ENCODE measurements at regions not wholly inside any gene's neighbourhood (a gene's known extent, or its start where the extent isn't known, plus 50 kb on each side); places are given as distances from the start of the nearest gene placed in this dataset.
"Not testable (repeated sequence)": the region's sequence is repeated elsewhere in the genome, so short reads cannot be mapped to it uniquely, and the experiment has no call there.

DNA sequence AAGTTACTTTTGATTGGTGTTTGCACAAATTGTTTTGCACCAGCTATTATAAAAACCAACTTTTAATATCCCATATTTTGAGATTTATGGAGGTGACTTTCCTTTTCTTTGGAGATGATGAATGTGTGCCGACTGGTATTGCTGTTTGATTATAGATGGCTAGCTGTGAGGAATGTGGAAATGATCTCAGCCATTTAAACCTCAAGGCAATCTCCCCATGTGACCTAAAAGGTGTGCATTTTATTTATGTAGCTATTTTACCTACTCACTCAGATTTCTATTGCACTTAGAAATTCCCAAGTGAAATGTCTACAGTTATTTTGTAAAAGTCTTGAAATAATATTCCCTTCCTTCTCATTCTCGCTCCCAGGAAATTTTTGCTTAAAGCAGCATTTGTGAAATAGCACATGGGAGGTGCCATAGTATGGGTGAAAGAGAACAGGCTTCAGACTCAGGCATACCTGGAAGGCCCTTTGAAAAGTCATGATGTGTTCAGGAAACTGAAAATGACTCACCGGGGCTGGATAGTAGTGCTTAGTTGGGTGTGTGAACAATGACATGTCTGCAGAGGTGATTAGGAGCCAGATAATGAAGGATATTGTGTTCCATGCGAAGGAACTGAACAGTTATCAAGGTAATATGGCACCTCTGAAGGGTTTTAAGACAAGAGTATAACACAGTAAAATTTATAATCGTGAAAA, 247.6 kb downstream of the CBLL2 start:
- FAIRE-seq (no peak), DNase-seq (ENCODE audit: insufficient read length, low spot score) (no peak)

DNA sequence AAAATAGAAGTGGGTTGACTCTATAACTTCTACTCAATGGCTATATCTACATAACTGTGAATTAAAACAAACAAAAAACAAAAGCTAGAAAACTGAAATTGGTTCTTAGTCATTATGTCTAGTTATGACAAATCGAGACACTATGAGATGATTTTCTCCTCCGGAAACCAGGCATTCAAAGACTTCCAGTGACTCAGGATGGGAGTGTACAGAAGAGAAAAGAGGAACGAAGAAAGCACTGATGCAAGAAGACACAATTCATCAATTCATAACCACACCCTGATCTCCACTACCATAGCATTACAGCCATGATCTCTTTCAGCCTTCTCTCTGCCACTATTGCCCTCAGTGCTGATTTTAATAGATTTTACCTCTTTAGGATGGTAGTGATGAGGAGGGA, 253.6 kb downstream of the CBLL2 start:
- FAIRE-seq, result peak; percentile 73
- peak; percentile 10 for DNase-seq (ENCODE audit: insufficient read length, low spot score)

DNA sequence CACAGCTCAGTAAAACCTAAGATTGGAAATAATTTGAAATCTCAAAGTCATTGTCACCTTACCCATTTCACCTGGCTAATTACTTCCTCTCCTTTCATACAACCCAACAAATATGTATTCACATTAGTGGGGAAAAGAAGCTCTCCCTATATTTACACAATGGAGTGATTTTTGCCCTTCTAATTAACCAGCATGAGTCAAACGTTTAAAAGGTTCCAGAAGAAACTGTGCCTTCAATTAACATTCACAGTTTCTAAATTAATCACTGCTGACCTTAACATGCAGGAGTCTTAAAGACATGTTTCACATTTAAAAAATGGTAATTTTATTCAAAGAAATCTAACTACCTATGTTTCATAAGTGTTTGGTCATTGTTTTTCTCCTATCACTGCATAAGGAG, 254.6 kb downstream of the CBLL2 start:
- DNase-seq (ENCODE audit: insufficient read length, low spot score) (no peak), FAIRE-seq (peak; percentile 76)

DNA sequence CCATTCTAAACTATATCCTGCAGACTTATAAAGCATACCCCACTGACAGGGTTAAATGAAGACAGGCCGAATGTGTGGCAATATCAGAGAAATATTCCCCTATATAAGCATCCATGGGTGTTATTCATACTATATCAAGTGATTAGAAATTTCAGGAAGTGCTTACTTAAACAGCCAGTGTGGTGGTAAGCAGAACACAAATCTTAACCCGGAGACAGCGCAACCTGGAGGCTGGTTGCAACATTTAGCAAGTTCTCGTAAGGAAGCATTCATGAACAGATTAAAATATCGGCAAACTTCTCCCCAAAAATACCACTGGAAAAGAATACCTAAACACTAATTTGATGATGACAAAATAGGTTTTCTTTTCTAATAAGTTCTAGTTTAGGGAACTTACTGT, 261.2 kb downstream of the CBLL2 start:
- no peak for DNase-seq (ENCODE audit: insufficient read length, low spot score)
- no peak for FAIRE-seq

DNA sequence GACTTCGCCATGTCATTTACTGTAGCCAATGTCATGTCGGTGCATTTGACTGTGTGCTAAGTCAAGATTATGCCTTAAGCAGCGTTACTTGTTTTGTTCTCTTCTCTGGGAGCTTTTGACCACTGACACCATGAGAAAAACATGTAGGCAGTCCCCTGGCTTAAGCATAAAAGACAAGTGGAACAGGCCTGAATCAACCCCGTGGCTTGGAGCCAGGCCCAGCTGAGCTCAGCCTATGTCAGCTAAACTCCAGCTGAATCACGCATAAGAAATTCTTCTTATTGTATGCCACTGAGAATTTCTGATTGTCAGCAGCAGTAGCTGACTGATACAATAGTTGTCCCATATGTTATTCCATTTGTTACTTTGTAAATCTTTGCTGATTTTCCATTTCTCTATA, 261.9 kb downstream of the CBLL2 start:
- no peak for DNase-seq (ENCODE audit: insufficient read length, low spot score)
- FAIRE-seq, result no peak

DNA sequence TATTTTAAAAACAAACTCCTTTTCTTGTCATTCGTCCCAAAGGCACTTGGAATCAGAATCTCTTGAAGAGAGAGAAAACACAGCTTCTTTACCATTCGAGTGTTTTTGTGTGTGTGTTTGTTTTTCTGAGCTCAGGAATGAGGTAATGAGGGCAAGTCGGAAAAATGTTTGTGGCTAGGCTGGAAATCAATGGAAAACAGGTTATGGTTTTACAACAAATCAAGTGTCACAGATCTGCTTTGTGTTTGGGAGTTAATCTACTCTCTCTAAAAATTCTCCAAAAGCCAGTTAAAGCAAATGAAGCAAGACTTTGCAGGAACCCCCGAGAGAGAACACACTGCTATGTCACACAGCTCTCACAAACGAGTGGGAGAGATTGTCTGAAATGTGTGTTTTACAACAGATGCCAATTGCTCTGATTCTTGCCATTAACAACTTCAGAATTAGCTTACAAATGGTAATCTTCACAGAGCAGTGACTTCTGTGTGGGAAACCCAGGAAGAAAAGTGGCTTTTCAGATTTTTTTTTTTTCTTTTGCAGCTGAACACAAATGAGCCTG, 264.1 kb downstream of the CBLL2 start:
- no peak for DNase-seq (ENCODE audit: insufficient read length, low spot score)
- FAIRE-seq, result no peak

DNA sequence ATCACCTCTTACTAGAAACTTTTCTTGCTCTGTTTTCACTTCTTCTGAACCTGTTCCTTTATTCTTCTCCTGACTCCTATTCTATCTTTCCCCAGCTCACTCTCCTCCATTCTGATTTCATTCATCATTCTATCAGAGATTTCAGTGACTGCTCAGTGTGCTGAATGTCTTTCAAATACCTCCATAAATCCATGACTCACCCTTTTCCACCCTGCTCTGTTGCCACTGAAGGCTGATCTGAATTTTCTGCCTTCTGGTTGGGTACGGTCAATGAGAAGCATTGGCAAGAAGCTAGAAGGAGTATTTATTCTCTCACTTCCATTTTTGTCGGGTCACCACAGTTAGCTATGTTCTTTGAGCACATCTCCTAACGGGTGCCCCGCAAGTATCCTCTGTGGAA, 265.9 kb downstream of the CBLL2 start:
- FAIRE-seq (no peak), DNase-seq (ENCODE audit: insufficient read length, low spot score) (no peak)

DNA sequence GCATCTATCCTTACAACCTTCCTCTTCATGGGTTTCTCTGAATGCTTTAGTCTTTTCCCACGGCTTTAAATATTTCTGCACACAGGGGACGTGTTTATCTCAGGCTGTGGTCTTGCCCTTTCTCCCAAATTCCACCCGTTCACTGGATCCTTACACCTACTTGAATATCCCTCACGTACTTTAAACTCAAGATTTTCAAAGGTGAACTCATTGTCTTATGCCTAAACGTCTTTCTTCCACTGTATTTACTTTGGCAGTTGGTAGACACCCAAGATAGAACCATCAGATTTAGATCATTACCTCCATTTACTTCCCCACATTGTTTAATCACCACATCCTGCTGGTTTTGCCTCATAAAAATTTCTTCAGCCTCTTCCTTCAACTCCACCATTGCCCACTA, 269.2 kb downstream of the CBLL2 start:
- no peak for DNase-seq (ENCODE audit: insufficient read length, low spot score)
- FAIRE-seq, result no peak

DNA sequence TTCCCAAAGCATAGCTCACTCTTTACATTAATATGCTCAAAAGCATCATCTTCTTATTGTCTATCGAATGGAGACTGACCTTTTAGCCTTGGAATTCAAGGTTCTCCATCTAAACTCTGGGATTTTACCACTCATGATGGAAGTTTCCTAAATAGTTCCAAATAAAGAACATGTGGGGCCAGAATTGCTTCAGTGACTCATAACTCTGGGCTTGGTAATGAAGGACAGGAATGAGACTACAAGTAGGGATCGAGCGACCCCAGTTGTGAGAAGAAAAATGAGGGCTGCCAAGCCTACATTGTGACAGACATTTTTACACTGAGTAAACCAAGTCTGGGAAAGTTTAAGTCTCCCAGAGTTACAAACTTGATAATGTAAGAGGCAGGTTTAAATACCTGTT, 269.9 kb downstream of the CBLL2 start:
- no peak for FAIRE-seq
- no peak for DNase-seq (ENCODE audit: insufficient read length, low spot score)

DNA sequence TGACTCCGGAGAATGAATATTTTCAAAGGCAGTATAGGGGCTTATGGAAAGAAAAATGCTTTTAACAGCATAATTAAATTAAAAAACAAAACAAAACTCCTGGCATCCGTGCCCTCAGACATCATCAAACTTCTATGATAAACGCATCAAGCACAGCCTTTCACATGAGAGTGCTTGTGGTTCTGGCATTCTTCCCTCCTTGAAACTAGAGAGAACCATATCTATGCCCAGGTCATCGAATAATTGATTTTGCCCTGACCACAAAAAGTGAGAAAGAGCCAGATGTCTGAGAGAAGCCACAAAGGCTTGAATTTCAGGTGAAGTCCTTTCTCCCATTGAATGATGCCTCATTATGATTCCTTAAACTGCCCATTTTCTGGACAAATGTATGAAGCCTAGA, 286.8 kb downstream of the CBLL2 start:
- DNase-seq (ENCODE audit: insufficient read length, low spot score) (no peak), FAIRE-seq (no peak)

DNA sequence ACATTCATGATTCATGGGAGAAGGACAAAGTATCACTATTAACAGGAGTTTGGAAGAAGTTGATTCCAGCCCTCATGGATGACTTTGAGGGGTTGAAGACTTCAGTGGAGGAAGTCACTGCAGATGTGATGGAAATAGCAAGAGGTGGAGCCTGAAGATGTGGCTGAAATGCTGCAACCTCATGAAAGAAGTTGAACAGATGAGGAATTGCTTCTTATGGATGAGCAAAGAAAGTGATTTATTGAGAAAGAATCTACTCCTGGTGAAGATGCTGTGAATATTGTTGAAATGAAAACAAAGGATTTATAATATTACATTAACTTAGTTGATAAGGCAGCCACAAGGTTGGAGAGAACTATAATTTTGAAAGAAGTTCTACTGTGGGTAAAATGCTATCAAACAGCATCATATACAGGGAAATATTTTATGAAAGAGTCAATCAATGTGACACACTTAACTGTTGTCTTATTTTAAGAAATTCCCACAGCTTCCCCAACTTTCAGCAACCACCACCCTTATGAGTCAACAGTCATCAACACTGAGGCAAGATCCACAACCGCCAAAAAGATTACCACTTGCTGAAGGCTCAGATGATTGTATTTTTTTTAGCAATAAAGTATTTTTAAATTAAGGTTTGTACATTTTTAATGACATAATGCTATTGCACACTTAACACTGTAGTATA, 302.6 kb downstream of the CBLL2 start:
- FAIRE-seq (no peak), DNase-seq (ENCODE audit: insufficient read length, low spot score) (no peak)

DNA sequence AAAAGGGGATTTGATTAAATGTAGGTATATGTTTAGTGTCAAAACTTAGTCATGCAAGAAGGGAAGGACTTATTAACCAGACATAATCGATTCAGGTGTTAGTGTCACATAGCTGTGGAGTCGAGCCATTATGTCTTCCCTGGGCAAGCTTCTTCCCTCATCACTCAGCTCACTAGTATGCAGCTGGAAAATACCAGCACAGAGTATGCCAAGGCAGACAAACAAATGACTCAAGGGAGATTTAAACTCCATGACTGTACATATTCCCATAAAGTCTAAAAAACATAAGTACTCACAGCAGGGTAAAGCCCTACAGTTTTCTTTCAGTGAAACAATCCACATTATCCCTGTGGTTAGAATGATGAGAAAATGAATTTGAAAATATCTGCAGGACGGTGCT, 304.5 kb downstream of the CBLL2 start:
- no peak for FAIRE-seq
- DNase-seq (ENCODE audit: insufficient read length, low spot score), result no peak

DNA sequence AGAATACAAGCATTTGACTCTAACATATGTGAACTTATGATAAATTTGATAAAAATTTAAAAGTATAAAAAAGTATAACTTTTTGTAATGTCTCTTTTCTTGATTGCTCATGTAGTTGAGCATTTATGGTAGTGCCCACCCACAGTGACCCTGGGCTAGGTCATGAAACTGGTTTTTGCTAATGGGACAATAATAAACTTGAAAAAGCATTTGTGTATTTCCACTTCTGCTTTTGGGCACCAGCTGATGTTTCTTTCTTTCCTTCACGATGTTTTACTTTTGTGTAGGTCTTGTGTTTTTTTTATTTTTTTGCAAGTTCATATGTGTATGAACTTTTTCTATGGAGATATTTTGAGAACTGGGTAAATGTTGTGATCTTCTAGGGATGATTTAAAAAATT, 313.1 kb downstream of the CBLL2 start:
- FAIRE-seq (peak; percentile 59), DNase-seq (ENCODE audit: insufficient read length, low spot score) (no peak)

DNA sequence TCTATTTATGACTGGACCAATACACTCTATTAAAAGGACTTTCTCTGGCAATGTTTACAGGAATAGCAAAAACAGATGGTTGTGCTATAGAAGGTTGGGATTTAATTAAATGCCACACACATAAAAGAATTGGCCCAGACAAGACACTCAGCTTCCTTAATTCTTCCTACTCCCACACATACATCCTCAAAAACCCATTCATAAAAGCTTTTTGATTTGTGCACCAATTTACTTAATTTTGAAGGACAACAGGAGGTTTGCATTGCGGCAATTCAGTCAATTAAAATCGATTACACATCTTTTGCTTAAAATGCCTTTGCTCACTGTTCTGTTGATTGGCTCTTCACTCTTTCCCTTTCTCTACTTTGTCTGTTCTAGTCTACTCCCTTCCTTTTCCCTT, 317.1 kb downstream of the CBLL2 start:
- FAIRE-seq (no peak), DNase-seq (ENCODE audit: insufficient read length, low spot score) (no peak)

DNA sequence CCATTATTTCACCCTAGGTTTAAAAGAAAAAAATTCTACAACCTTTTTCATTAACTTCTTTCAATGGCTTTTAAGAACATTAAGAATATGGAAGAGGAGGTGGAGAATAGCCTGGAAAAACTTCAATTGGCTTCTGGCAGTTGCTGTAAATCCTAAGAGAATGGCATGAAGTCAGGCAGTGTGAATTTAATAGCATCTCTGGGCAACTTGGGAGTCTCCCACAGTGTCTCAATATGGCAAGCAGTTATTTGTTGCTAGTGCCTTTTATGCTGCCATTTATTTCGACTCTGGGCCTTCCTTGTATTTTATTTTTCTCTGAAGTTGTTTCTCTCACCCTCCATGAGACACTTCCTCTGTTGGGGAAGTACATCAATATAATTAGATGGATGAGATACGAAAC, 322.1 kb downstream of the CBLL2 start:
- DNase-seq (ENCODE audit: insufficient read length, low spot score), result no peak
- FAIRE-seq, result no peak

DNA sequence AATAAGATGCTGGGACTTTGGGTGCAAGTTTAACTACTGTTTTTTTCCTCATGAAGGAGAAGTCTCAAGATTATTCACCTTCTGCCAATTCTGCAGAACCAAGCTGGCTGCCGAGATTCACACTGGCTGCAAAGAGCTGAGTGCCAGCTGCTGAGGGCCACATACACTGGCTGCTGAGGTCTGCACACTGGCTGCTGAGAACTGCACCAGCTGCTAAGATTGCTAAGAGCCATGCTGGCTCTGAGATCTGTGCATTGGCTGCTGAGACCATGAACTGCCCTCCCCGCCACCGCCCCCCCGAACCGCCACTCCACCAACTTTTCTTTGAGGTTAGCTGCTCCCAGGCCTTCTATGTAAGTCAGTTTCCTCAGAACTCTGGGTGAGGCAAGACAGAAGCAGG, 330.3 kb downstream of the CBLL2 start:
- DNase-seq (ENCODE audit: insufficient read length, low spot score) (no peak), FAIRE-seq (no peak)

DNA sequence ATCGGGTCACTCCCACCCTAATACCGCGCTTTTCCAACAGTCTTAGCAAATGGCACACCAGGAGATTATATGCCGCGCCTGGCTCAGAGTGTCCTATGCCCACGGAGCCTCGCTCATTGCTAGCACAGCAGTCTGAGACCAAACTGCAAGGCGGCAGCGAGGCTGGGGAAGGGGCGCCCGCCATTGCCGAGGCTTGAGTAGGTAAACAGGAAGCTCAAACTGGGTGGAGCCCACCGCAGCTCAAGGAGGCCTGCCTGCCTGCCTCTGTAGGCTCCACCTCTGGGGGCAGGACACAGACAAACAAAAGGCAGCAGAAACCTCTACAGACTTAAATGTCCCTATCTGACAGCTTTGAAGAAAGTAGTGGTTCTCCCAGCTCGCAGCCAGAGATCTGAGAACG, 336.7 kb downstream of the CBLL2 start:
- FAIRE-seq; DNase-seq (ENCODE audit: insufficient read length, low spot score): not testable (repeated sequence)

DNA sequence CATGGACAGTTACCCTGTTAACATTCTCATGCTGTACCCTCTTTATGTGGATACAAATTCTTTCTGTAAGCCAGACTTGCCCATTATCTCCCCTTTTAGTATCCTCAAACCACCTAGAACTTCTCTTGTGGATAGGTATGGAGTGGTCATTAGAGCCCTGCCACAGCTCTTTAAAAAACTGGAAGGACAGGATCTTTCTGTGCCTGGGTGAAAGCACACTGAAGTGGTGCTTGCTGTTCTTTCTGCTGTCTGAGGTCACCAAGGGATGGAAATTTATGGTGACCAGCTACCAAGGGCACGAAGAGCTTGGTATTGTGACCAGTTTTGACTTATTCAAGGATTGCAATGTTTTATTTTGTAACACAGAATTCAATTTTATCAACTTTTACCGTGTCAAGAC, 344.2 kb downstream of the CBLL2 start:
- no peak for FAIRE-seq
- DNase-seq (ENCODE audit: insufficient read length, low spot score), result no peak

DNA sequence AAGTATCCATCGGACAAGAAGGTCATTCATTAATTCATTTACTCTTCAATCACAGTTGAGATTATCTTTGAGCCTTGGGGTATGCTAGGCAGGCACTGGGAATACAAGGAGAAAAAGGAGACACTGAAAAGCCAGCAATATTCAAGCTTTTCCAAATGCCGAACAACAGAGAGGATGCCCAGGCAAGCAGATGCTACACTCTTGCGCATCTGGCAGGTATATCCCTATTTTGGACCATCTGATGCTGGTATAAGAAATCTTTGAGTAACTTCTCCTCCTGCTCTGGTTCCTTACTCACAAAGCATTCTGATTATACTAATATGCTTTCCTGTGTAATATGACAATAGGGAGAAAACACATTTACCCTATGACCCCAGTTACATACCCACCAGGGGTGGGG, 354.9 kb downstream of the CBLL2 start:
- FAIRE-seq, result no peak

DNA sequence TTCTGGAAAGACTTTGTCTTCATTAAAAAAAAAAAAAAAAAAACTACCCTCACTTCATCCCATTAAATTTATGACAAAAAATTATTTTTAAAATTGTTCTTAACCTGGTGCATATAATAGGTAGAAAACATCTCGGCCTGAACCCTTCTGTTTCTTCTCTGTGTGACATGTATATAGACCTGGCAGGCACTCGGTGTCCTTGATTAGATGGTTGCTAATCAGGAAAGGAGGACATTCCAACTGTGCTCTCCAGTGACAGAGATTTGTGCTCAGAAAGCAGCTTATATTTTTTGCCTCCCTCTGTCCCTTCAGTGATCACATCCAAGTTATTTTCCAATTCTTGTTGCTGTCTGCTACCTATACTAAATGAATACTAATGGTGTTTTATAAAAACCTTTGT, 355.6 kb downstream of the CBLL2 start:
- FAIRE-seq (no peak), DNase-seq (ENCODE audit: insufficient read length, low spot score) (no peak)

More for the DNA sequence above, 354.9 kb downstream of the CBLL2 start:
- no peak for DNase-seq (ENCODE audit: insufficient read length, low spot score)

DNA sequence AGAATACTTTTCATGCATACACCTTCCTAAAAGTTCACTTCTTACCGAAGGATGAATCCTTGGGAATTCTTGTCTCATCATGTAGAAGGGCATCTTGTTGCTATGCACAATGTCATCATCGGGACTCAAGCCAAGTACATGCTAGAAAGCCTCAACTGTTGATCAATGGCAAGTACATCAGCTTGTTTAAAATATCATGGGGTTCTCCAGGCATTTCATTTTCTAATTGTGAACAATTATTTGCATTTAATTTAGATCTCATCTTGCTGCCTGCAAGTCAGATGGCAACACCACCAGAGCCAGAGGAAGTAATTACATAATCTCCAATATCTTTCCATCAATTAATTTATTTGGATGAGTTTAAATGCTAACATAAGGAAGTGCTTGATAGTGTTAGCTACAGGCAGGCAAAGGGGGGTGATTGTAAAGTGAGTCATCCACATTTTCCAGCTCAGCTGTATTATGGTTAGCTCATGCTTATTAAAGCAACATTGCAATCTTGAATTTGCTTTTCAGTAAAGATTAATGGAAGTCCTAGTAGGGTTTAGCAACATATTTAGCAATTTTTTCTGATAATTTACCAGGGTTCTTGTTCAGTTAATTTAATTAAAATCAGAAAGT, 356.5 kb downstream of the CBLL2 start:
- no peak for DNase-seq (ENCODE audit: insufficient read length, low spot score)
- FAIRE-seq, result no peak

DNA sequence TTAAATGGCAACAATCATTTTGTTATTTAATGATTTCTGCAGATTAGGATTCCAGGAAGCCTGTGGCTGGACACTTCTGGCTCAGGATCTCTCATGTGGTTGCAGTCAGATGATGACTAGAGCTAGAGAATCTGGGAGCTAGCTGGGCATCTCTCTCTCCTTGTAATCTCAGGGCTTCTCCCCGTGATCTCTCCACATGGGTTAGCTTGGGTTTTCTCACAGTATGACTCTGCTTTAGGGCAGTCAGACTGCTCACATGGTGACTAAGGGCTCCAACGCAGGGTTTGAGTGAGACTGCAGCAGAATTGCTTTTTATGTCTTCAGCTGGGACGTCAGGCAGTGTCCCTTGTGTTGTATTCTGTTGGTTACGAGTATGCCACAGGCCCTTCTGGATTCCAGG, 361.4 kb downstream of the CBLL2 start:
- no peak for DNase-seq (ENCODE audit: insufficient read length, low spot score)

More for the DNA sequence above, 361.4 kb downstream of the CBLL2 start:
- no peak for FAIRE-seq

Data from GM19239 (cell line).